HepG2 (cell line): ENCODE measurements at regions not wholly inside any gene's neighbourhood (a gene's known extent, or its start where the extent isn't known, plus 50 kb on each side); places are given as distances from the start of the nearest gene placed in this dataset.

ENCODE experiments used
- ATAC-seq: fragments of 200-7000 bp; cut with Tn5 transposase; 3 replicates; pipeline ENCODE4 v1.9.1; 2020; ENCODE audit warnings: mild to moderate bottlenecking, moderate library complexity
- BruUV-seq: library from RNA; stranded (reverse); fragments of 400-500 nt; replicated peaks from 2 replicates; lab custom pipeline; 2021; lab: Mats Ljungman, UMichigan
- CTCF ChIA-PET: fragments of 300-600 bp; formaldehyde crosslinking; extraction: SDS; loops from one replicate; lab custom pipeline; 2021; ENCODE audit warnings: low total read pairs, inconsistent platforms, low intra/inter-chr PET ratio; lab: Yijun Ruan, JAX
- POLR2A ChIA-PET: fragments of 350-600 bp; sonication (Branson Sonifier 250); formaldehyde crosslinking; loops from one replicate; lab custom pipeline; 2020; ENCODE audit warnings: antibody characterized with exemption, inconsistent platforms; lab: Yijun Ruan, JAX
- DNase-seq: peaks from one replicate; pipeline ENCODE4 v3.0.0-alpha.2; 2015; ENCODE audit warnings: low spot score
- FAIRE-seq: peaks from 3 replicates; lab custom pipeline; 2011; peaks lifted over from hg19 to GRCh38; lab: Jason Lieb, UNC
- H2AFZ ChIP-seq: one replicate; pipeline ENCODE4 v1.6.1; 2011; ENCODE audit warnings: low read length, inconsistent platforms
- H3K27ac ChIP-seq: fragments of 300-600 bp; 3 replicates; pipeline ENCODE4 v1.8.0; 2011; ENCODE audit warnings: mixed run types, mild to moderate bottlenecking, mixed read lengths, low read length, inconsistent platforms; ENCODE audit not compliant: insufficient read depth; ENCODE audit errors: extremely low read length
- H3K27me3 ChIP-seq, 2 experiments: fragments of 200-600 bp in 1 of 2; 2 replicates in 1 of 2; 3 replicates in 1 of 2; pipeline versions ENCODE4 v1.6.0 to v1.8.0; 2011; ENCODE audit warnings: low read length in 2 of 2, mild to moderate bottlenecking in 2 of 2, moderate library complexity in 2 of 2, inconsistent platforms in 1 of 2; ENCODE audit not compliant: insufficient read depth in 2 of 2, control insufficient read depth in 1 of 2
- H3K36me3 ChIP-seq, 2 experiments: fragments of 200-600 bp in 1 of 2; replicated peaks in 1 of 2; 2 replicates in 1 of 2; 3 replicates in 1 of 2; pipeline versions ENCODE4 v1.5.1 to v1.8.0; 2011; ENCODE audit warnings: low read length in 2 of 2, inconsistent platforms in 1 of 2; ENCODE audit not compliant: insufficient read depth in 2 of 2, control insufficient read depth in 1 of 2
- H3K4me1 ChIP-seq: 2 replicates; pipeline ENCODE4 v1.5.1; 2012; ENCODE audit warnings: low read length, inconsistent platforms; ENCODE audit not compliant: insufficient read depth
- H3K4me2 ChIP-seq: 2 replicates; pipeline ENCODE4 v1.6.0; 2011; ENCODE audit warnings: low read depth, low read length, inconsistent platforms
- H3K4me3 ChIP-seq, 3 experiments: fragments of 200-600 bp in 1 of 3; sonication (generic), shearing (Covaris generic) in 1 of 3; replicated peaks in 1 of 3; 2 replicates each; pipeline ENCODE4 v1.5.1; 2011 to 2016; ENCODE audit warnings: low read length in 3 of 3, inconsistent platforms in 2 of 3, low read depth in 2 of 3, mild to moderate bottlenecking in 2 of 3, control low read depth in 1 of 3, mixed read lengths in 1 of 3; ENCODE audit not compliant: insufficient read depth in 1 of 3
- H3K79me2 ChIP-seq: one replicate; pipeline ENCODE4 v1.6.1; 2011; ENCODE audit warnings: low read length, inconsistent platforms; ENCODE audit not compliant: insufficient read depth
- H3K9ac ChIP-seq: 2 replicates; pipeline ENCODE4 v1.6.0; 2011; ENCODE audit warnings: mild to moderate bottlenecking, low read depth, low read length, inconsistent platforms; ENCODE audit not compliant: insufficient read depth
- H3K9me3 ChIP-seq: 2 replicates; pipeline ENCODE4 v1.5.1; 2012; ENCODE audit warnings: mild to moderate bottlenecking, low read length
- H4K20me1 ChIP-seq: 2 replicates; pipeline ENCODE4 v1.6.0; 2011; ENCODE audit warnings: inconsistent platforms, mild to moderate bottlenecking, low read length, moderate library complexity; ENCODE audit not compliant: insufficient read depth
- ERF ChIP-seq: IDR thresholded peaks from 2 replicates; pipeline ENCODE4 v1.6.1; 2018; ENCODE audit warnings: missing biosample characterization, missing genetic modification reagents
- FOXK2 ChIP-seq: fragments of 450-650 bp; IDR thresholded peaks from 2 replicates; pipeline ENCODE4 v1.6.1; 2016
- KDM1A ChIP-seq: IDR thresholded peaks from 2 replicates; pipeline ENCODE4 v1.6.1; 2016; ENCODE audit warnings: missing compliant biosample characterization
- MAFG ChIP-seq: sonication (generic); formaldehyde crosslinking; IDR thresholded peaks from 2 replicates; pipeline ENCODE4 v1.5.1; 2020; ENCODE audit warnings: mild to moderate bottlenecking, missing genetic modification reagents
- REL ChIP-seq: sonication (generic); formaldehyde crosslinking; conservative IDR thresholded peaks from 2 replicates; pipeline ENCODE4 v1.8.0; 2022; ENCODE audit warnings: mild to moderate bottlenecking, missing genetic modification reagents, moderate library complexity
- ZNF3 ChIP-seq: IDR thresholded peaks from 2 replicates; pipeline ENCODE4 v1.7.0; 2017; ENCODE audit warnings: inconsistent platforms
- ZNF446 ChIP-seq: sonication (generic); formaldehyde crosslinking; IDR thresholded peaks from 2 replicates; pipeline ENCODE4 v1.5.0; 2020; ENCODE audit warnings: mild to moderate bottlenecking, missing genetic modification reagents
- ZNF451 ChIP-seq: sonication (generic); formaldehyde crosslinking; IDR thresholded peaks from 2 replicates; pipeline ENCODE4 v1.5.0; 2020; ENCODE audit warnings: mild to moderate bottlenecking, missing genetic modification reagents
- ZNF569 ChIP-seq: sonication (generic); formaldehyde crosslinking; IDR thresholded peaks from 2 replicates; pipeline ENCODE4 v1.5.0; 2020; ENCODE audit warnings: mild to moderate bottlenecking, missing genetic modification reagents, moderate library complexity, borderline replicate concordance
- WGBS: methylation state at CpG from one replicate; pipeline ENCODE4 v1.1.6; 2017; ENCODE audit warnings: low lambda C conversion rate; 5-methylcytosine and 5-hydroxymethylcytosine counted together
- in situ Hi-C: cut with HindIII; loops from 2 replicates; pipeline ENCODE4 v1.10.0; 2017; ENCODE audit warnings: low pct_unique_long_range_greater_than_20kb; ENCODE audit not compliant: extremely low pct_ligation_motif_present
- intact Hi-C: fragments of 100-400 bp; cut with micrococcal nuclease; formaldehyde crosslinking; loops from one replicate; pipeline ENCODE4 v1.10.0; 2022; ENCODE audit not compliant: unreplicated experiment
- TF ChIP-seq, protein P1 (sequence below): sonication (generic); formaldehyde crosslinking; IDR thresholded peaks from 2 replicates; pipeline ENCODE4 v1.4.0; 2020; ENCODE audit warnings: missing genetic modification reagents, borderline replicate concordance
- TF ChIP-seq, protein P2 (sequence below): sonication (generic); formaldehyde crosslinking; IDR thresholded peaks from 2 replicates; pipeline ENCODE4 v1.9.0; 2021; ENCODE audit warnings: missing genetic modification reagents, borderline replicate concordance
- TF ChIP-seq, protein P3 (sequence below), 2 experiments: IDR thresholded peaks; 2 replicates each; pipeline ENCODE4 v1.6.1; 2011 to 2012; ENCODE audit warnings: low read length in 2 of 2, borderline replicate concordance in 1 of 2, low read depth in 1 of 2, mild to moderate bottlenecking in 1 of 2, moderate library complexity in 1 of 2

DNA sequence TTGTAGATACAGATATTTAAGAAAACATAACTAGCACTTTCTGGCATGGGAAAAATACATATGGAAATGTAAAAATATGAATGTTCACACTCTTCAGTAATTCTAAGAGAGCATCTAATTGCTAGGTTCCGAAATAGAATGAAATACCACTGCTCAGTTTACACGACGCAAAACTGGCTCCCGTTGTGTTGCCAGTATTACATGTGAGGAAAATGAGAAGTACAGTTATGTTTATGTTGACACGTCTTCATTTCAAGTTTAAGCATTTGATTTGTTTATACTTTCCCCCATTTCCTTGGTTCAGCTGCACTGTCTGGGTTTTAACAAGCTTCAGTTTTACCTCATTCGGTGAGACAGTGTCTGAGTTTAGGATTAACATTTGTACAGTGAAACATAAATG, 275.8 kb upstream of the SEMA3D start:
- ChIA-PET CTCF (no interaction called here), POLR2A (no interaction called here)
- no peaks in the 10 kb centered on the region for H4K20me1 ChIP-seq
- intact Hi-C loops (loop anchor here (2.0 kb wide), 1 partner anchor 92 kb away; no protein-coding TSS in a partner anchor), in situ Hi-C loops (loop anchor here (10.0 kb wide), 1 partner anchor 418 kb away; no protein-coding TSS in a partner anchor)
- no peaks in the 10 kb centered on the region for H3K9me3 ChIP-seq
- H3K4me3 ChIP-seq = no peak overlapping the region
- H3K79me2 ChIP-seq = no peaks in the 10 kb centered on the region
- no peaks in the 10 kb centered on the region for H3K27me3 ChIP-seq
- no peak overlapping the region for H3K4me2 ChIP-seq
- no peak overlapping the region for H2AFZ ChIP-seq
- FAIRE-seq (no peak), DNase-seq (no peak), ATAC-seq (no peak)
- WGBS = 39% methylated on average over 6 of the region's 6 CpGs
- no peak overlapping the region for H3K27ac ChIP-seq
- BruUV-seq = no TSS peak
- H3K36me3 ChIP-seq = no peaks in the 10 kb centered on the region
- H3K9ac ChIP-seq = no peak overlapping the region
- no peaks in the 10 kb centered on the region for H3K4me1 ChIP-seq
- TF ChIP-seq, protein P1, sequence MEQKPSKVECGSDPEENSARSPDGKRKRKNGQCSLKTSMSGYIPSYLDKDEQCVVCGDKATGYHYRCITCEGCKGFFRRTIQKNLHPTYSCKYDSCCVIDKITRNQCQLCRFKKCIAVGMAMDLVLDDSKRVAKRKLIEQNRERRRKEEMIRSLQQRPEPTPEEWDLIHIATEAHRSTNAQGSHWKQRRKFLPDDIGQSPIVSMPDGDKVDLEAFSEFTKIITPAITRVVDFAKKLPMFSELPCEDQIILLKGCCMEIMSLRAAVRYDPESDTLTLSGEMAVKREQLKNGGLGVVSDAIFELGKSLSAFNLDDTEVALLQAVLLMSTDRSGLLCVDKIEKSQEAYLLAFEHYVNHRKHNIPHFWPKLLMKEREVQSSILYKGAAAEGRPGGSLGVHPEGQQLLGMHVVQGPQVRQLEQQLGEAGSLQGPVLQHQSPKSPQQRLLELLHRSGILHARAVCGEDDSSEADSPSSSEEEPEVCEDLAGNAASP (CRISPR knock-in tag) = no peak

DNA sequence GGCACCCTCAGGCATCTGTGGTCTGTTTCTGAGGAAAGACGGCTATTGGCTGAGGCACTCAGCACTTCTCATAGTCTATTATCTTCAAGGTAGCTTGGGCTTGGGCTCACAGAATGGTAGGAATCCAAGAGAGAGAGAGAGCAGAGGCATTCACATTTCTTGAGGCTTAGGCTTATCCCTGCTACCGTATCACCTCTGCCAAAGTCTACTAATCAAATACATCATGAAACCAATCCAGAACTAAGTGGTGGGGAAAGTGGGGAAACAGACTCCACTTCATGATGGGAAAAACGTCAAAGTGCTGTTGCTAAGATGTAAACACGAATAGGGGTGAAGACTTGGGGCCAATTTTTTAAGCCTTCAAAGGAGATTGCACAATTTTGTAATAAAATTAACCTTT, 271.1 kb upstream of the SEMA3D start:
- in situ Hi-C loops (no loop called here), intact Hi-C loops (no loop called here)
- ChIA-PET CTCF (no interaction called here), POLR2A (no interaction called here)
- no peaks in the 10 kb centered on the region for H3K27me3 ChIP-seq
- no peak overlapping the region for H3K4me3 ChIP-seq
- FAIRE-seq = no peak
- H3K9ac ChIP-seq = no peak overlapping the region
- no peaks in the 10 kb centered on the region for H3K4me1 ChIP-seq
- no peaks in the 10 kb centered on the region for H4K20me1 ChIP-seq
- no peak overlapping the region for H3K4me2 ChIP-seq
- no peak for DNase-seq
- no peak for ATAC-seq
- H2AFZ ChIP-seq = no peak overlapping the region
- no peaks in the 10 kb centered on the region for H3K9me3 ChIP-seq
- 1% methylated on average over 4 of the region's 4 CpGs for WGBS
- BruUV-seq = no TSS peak
- H3K36me3 ChIP-seq = no peaks in the 10 kb centered on the region
- no peak overlapping the region for H3K27ac ChIP-seq
- no peaks in the 10 kb centered on the region for H3K79me2 ChIP-seq
- TF ChIP-seq KDM1A (no peak), FOXK2 (no peak), ZNF3 (no peak), ZNF446 (CRISPR knock-in tag) (no peak), MAFG (CRISPR knock-in tag) (no peak), ZNF451 (CRISPR knock-in tag) (no peak), ERF (CRISPR knock-in tag) (no peak), REL (CRISPR knock-in tag) (no peak), ZNF569 (CRISPR knock-in tag) (no peak)
- TF ChIP-seq, protein P2, sequence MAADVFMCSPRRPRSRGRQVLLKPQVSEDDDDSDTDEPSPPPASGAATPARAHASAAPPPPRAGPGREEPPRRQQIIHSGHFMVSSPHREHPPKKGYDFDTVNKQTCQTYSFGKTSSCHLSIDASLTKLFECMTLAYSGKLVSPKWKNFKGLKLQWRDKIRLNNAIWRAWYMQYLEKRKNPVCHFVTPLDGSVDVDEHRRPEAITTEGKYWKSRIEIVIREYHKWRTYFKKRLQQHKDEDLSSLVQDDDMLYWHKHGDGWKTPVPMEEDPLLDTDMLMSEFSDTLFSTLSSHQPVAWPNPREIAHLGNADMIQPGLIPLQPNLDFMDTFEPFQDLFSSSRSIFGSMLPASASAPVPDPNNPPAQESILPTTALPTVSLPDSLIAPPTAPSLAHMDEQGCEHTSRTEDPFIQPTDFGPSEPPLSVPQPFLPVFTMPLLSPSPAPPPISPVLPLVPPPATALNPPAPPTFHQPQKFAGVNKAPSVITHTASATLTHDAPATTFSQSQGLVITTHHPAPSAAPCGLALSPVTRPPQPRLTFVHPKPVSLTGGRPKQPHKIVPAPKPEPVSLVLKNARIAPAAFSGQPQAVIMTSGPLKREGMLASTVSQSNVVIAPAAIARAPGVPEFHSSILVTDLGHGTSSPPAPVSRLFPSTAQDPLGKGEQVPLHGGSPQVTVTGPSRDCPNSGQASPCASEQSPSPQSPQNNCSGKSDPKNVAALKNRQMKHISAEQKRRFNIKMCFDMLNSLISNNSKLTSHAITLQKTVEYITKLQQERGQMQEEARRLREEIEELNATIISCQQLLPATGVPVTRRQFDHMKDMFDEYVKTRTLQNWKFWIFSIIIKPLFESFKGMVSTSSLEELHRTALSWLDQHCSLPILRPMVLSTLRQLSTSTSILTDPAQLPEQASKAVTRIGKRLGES (CRISPR knock-in tag) = no peak
- TF ChIP-seq, protein P3, sequence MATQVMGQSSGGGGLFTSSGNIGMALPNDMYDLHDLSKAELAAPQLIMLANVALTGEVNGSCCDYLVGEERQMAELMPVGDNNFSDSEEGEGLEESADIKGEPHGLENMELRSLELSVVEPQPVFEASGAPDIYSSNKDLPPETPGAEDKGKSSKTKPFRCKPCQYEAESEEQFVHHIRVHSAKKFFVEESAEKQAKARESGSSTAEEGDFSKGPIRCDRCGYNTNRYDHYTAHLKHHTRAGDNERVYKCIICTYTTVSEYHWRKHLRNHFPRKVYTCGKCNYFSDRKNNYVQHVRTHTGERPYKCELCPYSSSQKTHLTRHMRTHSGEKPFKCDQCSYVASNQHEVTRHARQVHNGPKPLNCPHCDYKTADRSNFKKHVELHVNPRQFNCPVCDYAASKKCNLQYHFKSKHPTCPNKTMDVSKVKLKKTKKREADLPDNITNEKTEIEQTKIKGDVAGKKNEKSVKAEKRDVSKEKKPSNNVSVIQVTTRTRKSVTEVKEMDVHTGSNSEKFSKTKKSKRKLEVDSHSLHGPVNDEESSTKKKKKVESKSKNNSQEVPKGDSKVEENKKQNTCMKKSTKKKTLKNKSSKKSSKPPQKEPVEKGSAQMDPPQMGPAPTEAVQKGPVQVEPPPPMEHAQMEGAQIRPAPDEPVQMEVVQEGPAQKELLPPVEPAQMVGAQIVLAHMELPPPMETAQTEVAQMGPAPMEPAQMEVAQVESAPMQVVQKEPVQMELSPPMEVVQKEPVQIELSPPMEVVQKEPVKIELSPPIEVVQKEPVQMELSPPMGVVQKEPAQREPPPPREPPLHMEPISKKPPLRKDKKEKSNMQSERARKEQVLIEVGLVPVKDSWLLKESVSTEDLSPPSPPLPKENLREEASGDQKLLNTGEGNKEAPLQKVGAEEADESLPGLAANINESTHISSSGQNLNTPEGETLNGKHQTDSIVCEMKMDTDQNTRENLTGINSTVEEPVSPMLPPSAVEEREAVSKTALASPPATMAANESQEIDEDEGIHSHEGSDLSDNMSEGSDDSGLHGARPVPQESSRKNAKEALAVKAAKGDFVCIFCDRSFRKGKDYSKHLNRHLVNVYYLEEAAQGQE (IDR thresholded peaks at IDR 0.05; ENCODE audit: borderline replicate concordance in 1 of 2, low read depth in 1 of 2, low read length in 2 of 2) = no peak
